K562 (cell line): ENCODE measurements at regions not wholly inside any gene's neighbourhood (a gene's known extent, or its start where the extent isn't known, plus 50 kb on each side); places are given as distances from the start of the nearest gene placed in this dataset.

ENCODE experiments used
- ATAC-seq: fragments of 200-7000 bp; cut with Tn5 transposase; 3 replicates; pipeline ENCODE4 v1.9.1; 2020; ENCODE audit warnings: moderate library complexity
- BruUV-seq: library from RNA; stranded (reverse); fragments of 400-500 nt; replicated peaks from 2 replicates; lab custom pipeline; 2021; lab: Mats Ljungman, UMichigan
- CTCF ChIA-PET: fragments of 300-600 bp; formaldehyde crosslinking; extraction: SDS; loops from one replicate; lab custom pipeline; 2021; ENCODE audit warnings: low intra/inter-chr PET ratio; lab: Yijun Ruan, JAX
- POLR2A ChIA-PET: fragments of 300-600, 350-650 bp; sonication (Branson Sonifier 250); formaldehyde crosslinking; extraction: SDS; loops from one replicate; lab custom pipeline; 2021; ENCODE audit warnings: antibody characterized with exemption, inconsistent platforms; lab: Yijun Ruan, JAX
- DNase-seq, 4 experiments: peaks; one replicate each; pipeline versions ENCODE4 v3.0.0 to v3.0.0-alpha.2; 2011 to 2018; ENCODE audit warnings: low spot score in 3 of 4, mixed read lengths in 3 of 4; ENCODE audit errors: extremely low read depth in 1 of 4
- FAIRE-seq: peaks from 2 replicates; lab custom pipeline; 2011; peaks lifted over from hg19 to GRCh38; lab: Jason Lieb, UNC
- H2AFZ ChIP-seq: 2 replicates; pipeline ENCODE4 v1.6.0; 2011; ENCODE audit warnings: low read depth, low read length, control low read depth, inconsistent platforms
- H3K27ac ChIP-seq: fragments of 200-600 bp; 3 replicates; pipeline ENCODE4 v1.8.0; 2011; ENCODE audit warnings: low read depth, mild to moderate bottlenecking, control low read depth, inconsistent platforms, low read length, moderate library complexity, mixed read lengths; ENCODE audit errors: extremely low read depth
- H3K27me3 ChIP-seq, 2 experiments: fragments of 300-600 bp in 1 of 2; 2 replicates in 1 of 2; 3 replicates in 1 of 2; pipeline versions ENCODE4 v1.6.0 to v1.8.0; 2011; ENCODE audit warnings: inconsistent platforms in 2 of 2, low read length in 2 of 2, mild to moderate bottlenecking in 1 of 2, mixed read lengths in 1 of 2, moderate library complexity in 1 of 2; ENCODE audit not compliant: control insufficient read depth in 2 of 2, insufficient read depth in 2 of 2
- H3K36me3 ChIP-seq: fragments of 300-600 bp; 3 replicates; pipeline ENCODE4 v1.8.0; 2011; ENCODE audit warnings: mild to moderate bottlenecking, low read length, inconsistent platforms; ENCODE audit not compliant: control insufficient read depth, insufficient read depth
- H3K4me1 ChIP-seq, 2 experiments: fragments of 200-600 bp in 1 of 2; replicated peaks in 1 of 2; 2 replicates in 1 of 2; 3 replicates in 1 of 2; pipeline versions ENCODE4 v1.5.1 to v1.8.0; 2011; ENCODE audit warnings: inconsistent platforms in 2 of 2, low read length in 2 of 2, mild to moderate bottlenecking in 1 of 2, mixed read lengths in 1 of 2, moderate library complexity in 1 of 2; ENCODE audit not compliant: control insufficient read depth in 2 of 2, insufficient read depth in 2 of 2
- H3K4me2 ChIP-seq: 2 replicates; pipeline ENCODE4 v1.6.1; 2011; ENCODE audit warnings: low read length, control low read depth, inconsistent platforms, mixed read lengths; ENCODE audit not compliant: insufficient read depth
- H3K4me3 ChIP-seq: fragments of 200-600 bp; sonication (generic), shearing (Covaris generic); 2 replicates; pipeline ENCODE4 v1.5.1; 2016; ENCODE audit warnings: control low read depth, inconsistent platforms
- H3K79me2 ChIP-seq: fragments of 200-600 bp; 3 replicates; pipeline ENCODE4 v1.8.0; 2011; ENCODE audit warnings: low read length, inconsistent platforms; ENCODE audit not compliant: control insufficient read depth, insufficient read depth
- H3K9ac ChIP-seq, 2 experiments: 2 replicates each; pipeline versions ENCODE4 v1.6.0 to v1.6.1; 2011; ENCODE audit warnings: low read depth in 2 of 2, low read length in 2 of 2, control low read depth in 1 of 2, inconsistent platforms in 1 of 2, mild to moderate bottlenecking in 1 of 2, mixed read lengths in 1 of 2; ENCODE audit not compliant: insufficient read depth in 1 of 2
- H3K9me1 ChIP-seq: one replicate; pipeline ENCODE4 v1.6.0; 2011; ENCODE audit warnings: inconsistent platforms, mild to moderate bottlenecking, low read length, moderate library complexity; ENCODE audit not compliant: control insufficient read depth, insufficient read depth
- H3K9me3 ChIP-seq: replicated peaks from 2 replicates; pipeline ENCODE4 v1.5.1; 2011; ENCODE audit warnings: low read depth, low read length, inconsistent platforms; ENCODE audit not compliant: control insufficient read depth, insufficient read depth
- H4K20me1 ChIP-seq: replicated peaks from 2 replicates; pipeline ENCODE4 v1.6.1; 2011; ENCODE audit warnings: low read length, inconsistent platforms, mixed read lengths; ENCODE audit not compliant: control insufficient read depth, insufficient read depth
- REST ChIP-seq, 2 experiments: fragments of 450-650 bp; formaldehyde crosslinking in 1 of 2; IDR thresholded peaks; 2 replicates each; pipeline versions ENCODE4 v1.4.0 to v1.6.1; 2014 to 2020; ENCODE audit warnings: mild to moderate bottlenecking in 2 of 2, borderline replicate concordance in 1 of 2, low read depth in 1 of 2
- SRSF1 ChIP-seq: fragments of 200-400 bp; formaldehyde crosslinking; IDR thresholded peaks from 2 replicates; pipeline ENCODE4 v1.6.1; 2017; ENCODE audit warnings: mild to moderate bottlenecking, low read depth, low read length, moderate library complexity
- ZNF318 ChIP-seq, 2 experiments: fragments of 450-650 bp; IDR thresholded peaks; 2 replicates each; pipeline ENCODE4 v1.6.1; 2016; ENCODE audit warnings: mild to moderate bottlenecking in 2 of 2, borderline replicate concordance in 1 of 2, low read depth in 1 of 2, moderate library complexity in 1 of 2
- WGBS: fragments of 100-300 bp; shearing (Covaris generic); methylation state at CpG from one replicate; pipeline ENCODE4 v1.1.6; 2016; ENCODE audit warnings: low coverage, mixed read lengths; ENCODE audit not compliant: insufficient coverage; ENCODE audit errors: missing lambda C conversion rate; 5-methylcytosine and 5-hydroxymethylcytosine counted together
- in situ Hi-C: fragments of 300-500 bp; cut with MboI; formaldehyde crosslinking; loops from 4 replicates; pipeline ENCODE4 v1.15.0; 2018; ENCODE audit warnings: inconsistent platforms, mixed read lengths
- intact Hi-C: fragments of 100-400 bp; cut with micrococcal nuclease; formaldehyde crosslinking; loops from 2 replicates; pipeline ENCODE4 v1.14.2; 2022

DNA sequence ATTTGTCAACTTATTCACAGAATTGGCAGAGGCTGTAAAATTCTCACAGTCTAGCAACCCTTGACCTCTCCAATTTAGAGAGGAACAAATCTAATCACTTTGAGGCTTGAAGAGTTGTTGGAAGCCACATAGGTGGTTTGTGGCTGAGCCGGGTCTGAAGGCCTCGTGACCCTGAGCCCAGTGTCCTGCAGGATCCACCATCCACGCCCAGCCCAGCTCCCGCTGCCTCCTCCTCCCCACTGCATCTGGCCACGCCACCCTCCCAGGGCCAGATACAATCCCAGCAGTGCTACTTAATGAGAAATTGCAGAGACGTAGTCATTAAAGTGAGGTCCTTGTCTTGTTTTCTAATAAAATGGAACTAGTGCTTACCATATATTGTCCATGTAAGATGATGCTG, 81.4 kb upstream of the SHH start (continued):
- TF ChIP-seq SRSF1: no peak

- WGBS: 0% methylated on average over 12 of the region's 12 CpGs
- Histone ChIP-seq H3K9me3 (no peaks in the 10 kb centered on the region), H3K4me1 (no peaks in the 10 kb centered on the region), H3K4me3 (no peak overlapping the region), H3K27me3 (peaks cover 18 to 37% of the 10 kb centered on the region in 2 experiments), H3K79me2 (no peaks in the 10 kb centered on the region), H3K27ac (no peak overlapping the region), H3K4me2 (no peak overlapping the region), H3K9ac (no peak overlapping the region), H3K9me1 (no peaks in the 10 kb centered on the region), H4K20me1 (no peaks in the 10 kb centered on the region), H2AFZ (no peak overlapping the region), H3K36me3 (no peaks in the 10 kb centered on the region)
- ATAC-seq (no peak; the same call in 2 of the 3 replicates), FAIRE-seq (no peak), DNase-seq (no peak)
- BruUV-seq: no TSS peak
- POLR2A ChIA-PET: interaction anchor here (0.7 kb wide), 1 partner anchor 238 kb away, joined by 3 read pairs; no protein-coding TSS in a partner anchor
- CTCF ChIA-PET: no interaction called here
- intact Hi-C loops: no loop called here
- in situ Hi-C loops: no loop called here
- TF ChIP-seq ZNF318 (IDR thresholded peaks at IDR 0.05; ENCODE audit: borderline replicate concordance in 1 of 2, low read depth in 1 of 2): no peak
- no peak for TF ChIP-seq REST (IDR thresholded peaks at IDR 0.05; ENCODE audit: borderline replicate concordance)
- no peak for TF ChIP-seq REST (CRISPR knock-in tag; IDR thresholded peaks at IDR 0.05; ENCODE audit: low read depth)
Observed at GRCh38 chr7:155893176-155893575, 80.9 kb upstream of the SHH start.
